Right lobe of liver (tissue), 4 donors: ENCODE measurements at regions not wholly inside any gene's neighbourhood (a gene's known extent, or its start where the extent isn't known, plus 50 kb on each side); places are given as distances from the start of the nearest gene placed in this dataset.

Source experiments
- POLR2A ChIP-seq: fragments of 450-650 bp; IDR thresholded peaks from one replicate; pipeline ENCODE4 v1.6.1; 2017; ENCODE audit warnings: antibody characterized with exemption, mild to moderate bottlenecking
- TF ChIP-seq, protein P1 (sequence below), 4 donors: fragments of 200-600 bp in 3 of 4; fragments of 450-650 bp in 1 of 4; IDR thresholded peaks; one replicate each; pipeline versions ENCODE4 v1.5.1 to v1.8.0; 2016 to 2022; ENCODE audit warnings: antibody characterized with exemption in 4 of 4, mild to moderate bottlenecking in 2 of 4
- donor health status: DM: no; HTN: no; CAD: no.
- donor health status: DM: no; HTN: no; CAD: no.
- donor health status: DM: no; HTN: yes; CAD: no.

- TF ChIP-seq, protein P1, sequence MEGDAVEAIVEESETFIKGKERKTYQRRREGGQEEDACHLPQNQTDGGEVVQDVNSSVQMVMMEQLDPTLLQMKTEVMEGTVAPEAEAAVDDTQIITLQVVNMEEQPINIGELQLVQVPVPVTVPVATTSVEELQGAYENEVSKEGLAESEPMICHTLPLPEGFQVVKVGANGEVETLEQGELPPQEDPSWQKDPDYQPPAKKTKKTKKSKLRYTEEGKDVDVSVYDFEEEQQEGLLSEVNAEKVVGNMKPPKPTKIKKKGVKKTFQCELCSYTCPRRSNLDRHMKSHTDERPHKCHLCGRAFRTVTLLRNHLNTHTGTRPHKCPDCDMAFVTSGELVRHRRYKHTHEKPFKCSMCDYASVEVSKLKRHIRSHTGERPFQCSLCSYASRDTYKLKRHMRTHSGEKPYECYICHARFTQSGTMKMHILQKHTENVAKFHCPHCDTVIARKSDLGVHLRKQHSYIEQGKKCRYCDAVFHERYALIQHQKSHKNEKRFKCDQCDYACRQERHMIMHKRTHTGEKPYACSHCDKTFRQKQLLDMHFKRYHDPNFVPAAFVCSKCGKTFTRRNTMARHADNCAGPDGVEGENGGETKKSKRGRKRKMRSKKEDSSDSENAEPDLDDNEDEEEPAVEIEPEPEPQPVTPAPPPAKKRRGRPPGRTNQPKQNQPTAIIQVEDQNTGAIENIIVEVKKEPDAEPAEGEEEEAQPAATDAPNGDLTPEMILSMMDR (IDR thresholded peaks at IDR 0.05): no peak
- no peak for TF ChIP-seq POLR2A
Measured at GRCh38 chr10:46232666-46233065, 54.1 kb upstream of the ANTXRL start.
